ENCODE measurements at regions not wholly inside any gene's neighbourhood (a gene's known extent, or its start where the extent isn't known, plus 50 kb on each side); places are given as distances from the start of the nearest gene placed in this dataset.

DNA sequence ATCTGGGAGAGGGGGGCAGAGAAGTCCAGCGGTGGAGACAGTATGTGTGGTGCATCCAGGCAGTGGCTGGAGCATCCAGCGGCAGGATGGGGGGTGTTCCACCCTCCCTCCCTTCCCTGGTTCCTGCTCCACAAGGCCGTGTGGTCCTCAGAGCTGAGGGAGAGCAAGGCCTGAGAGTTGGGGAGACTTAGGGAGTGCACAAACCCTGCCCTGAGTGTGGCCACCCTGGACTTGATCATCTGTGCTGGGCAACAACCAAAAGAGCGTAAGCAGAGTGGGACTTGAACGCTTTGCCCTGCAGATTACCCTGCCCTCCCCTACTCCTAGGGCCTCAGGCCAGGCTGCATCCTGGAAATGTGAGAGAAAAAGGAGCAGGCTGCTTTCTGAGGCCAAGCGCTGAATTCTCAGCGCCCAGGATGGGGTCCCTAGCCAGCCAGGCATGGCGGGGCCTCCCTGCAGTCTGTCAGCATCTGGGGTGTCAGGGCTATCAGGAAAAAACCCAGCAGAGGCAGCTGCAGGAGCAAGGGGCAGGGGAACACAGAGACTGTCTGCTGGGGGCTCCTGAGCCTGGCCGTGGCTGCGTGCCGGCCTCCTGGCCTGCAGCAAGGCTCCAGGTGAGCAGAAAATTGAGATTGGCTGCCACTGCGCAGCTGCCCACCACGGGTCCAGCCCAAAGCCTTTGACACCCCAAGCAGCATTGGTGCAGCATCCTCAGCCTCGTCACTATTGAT is 266.2 kb downstream of the NPHP4 start:
- no peak overlapping the region for H3K27ac ChIP-seq (ENCODE audit: low read depth in 1 of 2, low read length in 2 of 2)
- no peaks in the 10 kb centered on the region for H3K9me3 ChIP-seq (ENCODE audit: control insufficient read depth in 4 of 4, low read length in 3 of 4)
- no peaks in the 10 kb centered on the region for H3K4me1 ChIP-seq (ENCODE audit: control insufficient read depth in 4 of 4, insufficient read depth in 4 of 4, low read length in 3 of 4)
- WGBS: 66% methylated on average over 14 of the region's 14 CpGs
- TF ChIP-seq GABPA (IDR thresholded peaks at IDR 0.05 in 1 of 2, conservative IDR thresholded peaks at IDR 0.05 in 1 of 2) (no peak), SP1 (IDR thresholded peaks at IDR 0.05) (no peak), YY1 (IDR thresholded peaks at IDR 0.05) (no peak), NR2F2 (IDR thresholded peaks at IDR 0.05) (no peak), HNF4A (conservative IDR thresholded peaks at IDR 0.05) (no peak), EGR1 (IDR thresholded peaks at IDR 0.05; ENCODE audit: low read depth in 2 of 2) (no peak)
- TF ChIP-seq, protein P1, sequence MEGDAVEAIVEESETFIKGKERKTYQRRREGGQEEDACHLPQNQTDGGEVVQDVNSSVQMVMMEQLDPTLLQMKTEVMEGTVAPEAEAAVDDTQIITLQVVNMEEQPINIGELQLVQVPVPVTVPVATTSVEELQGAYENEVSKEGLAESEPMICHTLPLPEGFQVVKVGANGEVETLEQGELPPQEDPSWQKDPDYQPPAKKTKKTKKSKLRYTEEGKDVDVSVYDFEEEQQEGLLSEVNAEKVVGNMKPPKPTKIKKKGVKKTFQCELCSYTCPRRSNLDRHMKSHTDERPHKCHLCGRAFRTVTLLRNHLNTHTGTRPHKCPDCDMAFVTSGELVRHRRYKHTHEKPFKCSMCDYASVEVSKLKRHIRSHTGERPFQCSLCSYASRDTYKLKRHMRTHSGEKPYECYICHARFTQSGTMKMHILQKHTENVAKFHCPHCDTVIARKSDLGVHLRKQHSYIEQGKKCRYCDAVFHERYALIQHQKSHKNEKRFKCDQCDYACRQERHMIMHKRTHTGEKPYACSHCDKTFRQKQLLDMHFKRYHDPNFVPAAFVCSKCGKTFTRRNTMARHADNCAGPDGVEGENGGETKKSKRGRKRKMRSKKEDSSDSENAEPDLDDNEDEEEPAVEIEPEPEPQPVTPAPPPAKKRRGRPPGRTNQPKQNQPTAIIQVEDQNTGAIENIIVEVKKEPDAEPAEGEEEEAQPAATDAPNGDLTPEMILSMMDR (IDR thresholded peaks at IDR 0.05; ENCODE audit: low read depth, low read length, missing input control): no peak
- TF ChIP-seq, protein P2, sequence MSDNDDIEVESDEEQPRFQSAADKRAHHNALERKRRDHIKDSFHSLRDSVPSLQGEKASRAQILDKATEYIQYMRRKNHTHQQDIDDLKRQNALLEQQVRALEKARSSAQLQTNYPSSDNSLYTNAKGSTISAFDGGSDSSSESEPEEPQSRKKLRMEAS (IDR thresholded peaks at IDR 0.05): no peak
- TF ChIP-seq, protein P3, sequence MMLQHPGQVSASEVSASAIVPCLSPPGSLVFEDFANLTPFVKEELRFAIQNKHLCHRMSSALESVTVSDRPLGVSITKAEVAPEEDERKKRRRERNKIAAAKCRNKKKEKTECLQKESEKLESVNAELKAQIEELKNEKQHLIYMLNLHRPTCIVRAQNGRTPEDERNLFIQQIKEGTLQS (IDR thresholded peaks at IDR 0.05): no peak
- H3K9ac ChIP-seq (ENCODE audit: low read depth in 1 of 2, low read length in 2 of 2): no peak overlapping the region
- H3K4me3 ChIP-seq (ENCODE audit: low read depth in 1 of 3, low read length in 3 of 3): no peak overlapping the region
- peaks cover 0 to 4% (median 0%) of the 10 kb centered on the region in 4 donors for H3K27me3 ChIP-seq (ENCODE audit: control insufficient read depth in 4 of 4, insufficient read depth in 4 of 4, low read length in 3 of 4)
- H3K36me3 ChIP-seq (ENCODE audit: control insufficient read depth in 4 of 4, insufficient read depth in 3 of 4, low read depth in 1 of 4, low read length in 3 of 4): no peaks in the 10 kb centered on the region
- no peak for DNase-seq (ENCODE audit: low spot score)

DNA sequence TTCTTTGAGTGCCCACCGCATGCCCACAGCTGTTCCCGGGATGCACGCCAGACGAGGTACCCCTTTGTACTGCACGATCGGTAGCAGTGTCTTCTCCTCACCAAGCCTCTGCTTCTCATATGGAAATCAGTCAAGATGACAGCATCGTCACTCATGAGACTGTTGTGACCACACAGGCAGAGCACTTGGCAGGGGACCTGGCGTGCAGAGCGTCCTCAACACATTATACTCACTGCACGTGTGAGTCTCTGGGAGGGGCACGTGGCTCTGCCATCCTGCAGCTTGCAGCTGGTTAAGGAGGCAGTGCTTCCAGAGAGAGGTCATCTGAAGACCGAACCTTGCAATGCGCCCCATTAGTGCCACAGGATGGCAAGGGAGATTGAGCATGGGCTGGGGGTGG is 266.8 kb downstream of the NPHP4 start:
- 78% methylated on average over 13 of the region's 13 CpGs for WGBS
- H3K27me3 ChIP-seq (ENCODE audit: control insufficient read depth in 4 of 4, insufficient read depth in 4 of 4, low read length in 3 of 4): peaks cover 0 to 4% (median 0%) of the 10 kb centered on the region in 4 donors
- no peaks in the 10 kb centered on the region for H3K9me3 ChIP-seq (ENCODE audit: control insufficient read depth in 4 of 4, low read length in 3 of 4)
- H3K36me3 ChIP-seq (ENCODE audit: control insufficient read depth in 4 of 4, insufficient read depth in 3 of 4, low read depth in 1 of 4, low read length in 3 of 4): no peaks in the 10 kb centered on the region
- TF ChIP-seq HNF4A (conservative IDR thresholded peaks at IDR 0.05) (no peak), HNF4G (IDR thresholded peaks at IDR 0.05) (no peak)
- TF ChIP-seq, protein P4, sequence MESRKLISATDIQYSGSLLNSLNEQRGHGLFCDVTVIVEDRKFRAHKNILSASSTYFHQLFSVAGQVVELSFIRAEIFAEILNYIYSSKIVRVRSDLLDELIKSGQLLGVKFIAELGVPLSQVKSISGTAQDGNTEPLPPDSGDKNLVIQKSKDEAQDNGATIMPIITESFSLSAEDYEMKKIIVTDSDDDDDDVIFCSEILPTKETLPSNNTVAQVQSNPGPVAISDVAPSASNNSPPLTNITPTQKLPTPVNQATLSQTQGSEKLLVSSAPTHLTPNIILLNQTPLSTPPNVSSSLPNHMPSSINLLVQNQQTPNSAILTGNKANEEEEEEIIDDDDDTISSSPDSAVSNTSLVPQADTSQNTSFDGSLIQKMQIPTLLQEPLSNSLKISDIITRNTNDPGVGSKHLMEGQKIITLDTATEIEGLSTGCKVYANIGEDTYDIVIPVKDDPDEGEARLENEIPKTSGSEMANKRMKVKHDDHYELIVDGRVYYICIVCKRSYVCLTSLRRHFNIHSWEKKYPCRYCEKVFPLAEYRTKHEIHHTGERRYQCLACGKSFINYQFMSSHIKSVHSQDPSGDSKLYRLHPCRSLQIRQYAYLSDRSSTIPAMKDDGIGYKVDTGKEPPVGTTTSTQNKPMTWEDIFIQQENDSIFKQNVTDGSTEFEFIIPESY (IDR thresholded peaks at IDR 0.05): no peak
- no peak overlapping the region for H3K27ac ChIP-seq (ENCODE audit: low read depth in 1 of 2, low read length in 2 of 2)
- DNase-seq (ENCODE audit: low spot score): no peak
- H3K9ac ChIP-seq (ENCODE audit: low read depth in 1 of 2, low read length in 2 of 2): no peak overlapping the region
- H3K4me1 ChIP-seq (ENCODE audit: control insufficient read depth in 4 of 4, insufficient read depth in 4 of 4, low read length in 3 of 4): no peaks in the 10 kb centered on the region
- no peak overlapping the region for H3K4me3 ChIP-seq (ENCODE audit: low read depth in 1 of 3, low read length in 3 of 3)

DNA sequence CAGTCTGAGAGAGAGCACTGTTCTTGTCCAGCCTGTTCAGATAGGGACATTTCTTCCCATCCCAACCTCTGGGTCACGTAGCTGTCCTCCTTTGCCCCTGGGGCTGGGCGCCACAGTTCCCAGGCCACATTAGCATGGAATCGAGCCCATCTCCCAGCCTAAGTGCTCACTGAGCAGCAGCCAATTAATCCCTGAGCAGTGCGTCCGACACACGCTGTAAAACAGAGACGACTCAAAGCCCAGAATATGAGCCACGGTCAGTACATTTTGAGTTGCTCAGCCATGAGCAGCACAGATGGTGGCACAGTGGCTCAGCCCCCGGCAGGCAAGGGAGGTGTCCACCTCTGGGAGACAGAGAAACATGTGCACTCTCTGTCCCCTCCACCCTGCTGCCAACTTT is 267.4 kb downstream of the NPHP4 start:
- Histone ChIP-seq H3K9ac (ENCODE audit: low read depth in 1 of 2, low read length in 2 of 2) (no peak overlapping the region), H3K9me3 (ENCODE audit: control insufficient read depth in 4 of 4, low read length in 3 of 4) (no peaks in the 10 kb centered on the region), H3K4me3 (ENCODE audit: low read depth in 1 of 3, low read length in 3 of 3) (no peak overlapping the region), H3K36me3 (ENCODE audit: control insufficient read depth in 4 of 4, insufficient read depth in 3 of 4, low read depth in 1 of 4, low read length in 3 of 4) (no peaks in the 10 kb centered on the region), H3K27ac (ENCODE audit: low read depth in 1 of 2, low read length in 2 of 2) (no peak overlapping the region), H3K4me1 (ENCODE audit: control insufficient read depth in 4 of 4, insufficient read depth in 4 of 4, low read length in 3 of 4) (no peaks in the 10 kb centered on the region), H3K27me3 (ENCODE audit: control insufficient read depth in 4 of 4, insufficient read depth in 4 of 4, low read length in 3 of 4) (peaks cover 0 to 4% (median 0%) of the 10 kb centered on the region in 4 donors)
- TF ChIP-seq TAF1 (conservative IDR thresholded peaks at IDR 0.05): no peak
- no peak for TF ChIP-seq JUND (IDR thresholded peaks at IDR 0.05)
- TF ChIP-seq GABPA (IDR thresholded peaks at IDR 0.05 in 1 of 2, conservative IDR thresholded peaks at IDR 0.05 in 1 of 2): no peak
- TF ChIP-seq YY1 (IDR thresholded peaks at IDR 0.05): no peak
- TF ChIP-seq FOXA2 (IDR thresholded peaks at IDR 0.05): no peak
- no peak for TF ChIP-seq RXRA (IDR thresholded peaks at IDR 0.05)
- TF ChIP-seq FOXA1 (IDR thresholded peaks at IDR 0.05): no peak
- TF ChIP-seq NR2F2 (IDR thresholded peaks at IDR 0.05): no peak
- TF ChIP-seq, protein P2 (IDR thresholded peaks at IDR 0.05): no peak
- TF ChIP-seq, protein P4 (IDR thresholded peaks at IDR 0.05): no peak
- TF ChIP-seq, protein P1 (IDR thresholded peaks at IDR 0.05; ENCODE audit: low read depth, low read length, missing input control): no peak
- no peak for TF ChIP-seq EGR1 (IDR thresholded peaks at IDR 0.05; ENCODE audit: low read depth in 2 of 2)
- TF ChIP-seq SP1 (IDR thresholded peaks at IDR 0.05): no peak
- no peak for TF ChIP-seq HNF4A (conservative IDR thresholded peaks at IDR 0.05)
- no peak for TF ChIP-seq RAD21 (IDR thresholded peaks at IDR 0.05)
- no peak for DNase-seq (ENCODE audit: low spot score)
- WGBS: 71% methylated on average over 9 of the region's 9 CpGs
